ENCODE measurements at regions not wholly inside any gene's neighbourhood (a gene's known extent, or its start where the extent isn't known, plus 50 kb on each side); places are given as distances from the start of the nearest gene placed in this dataset.

DNA sequence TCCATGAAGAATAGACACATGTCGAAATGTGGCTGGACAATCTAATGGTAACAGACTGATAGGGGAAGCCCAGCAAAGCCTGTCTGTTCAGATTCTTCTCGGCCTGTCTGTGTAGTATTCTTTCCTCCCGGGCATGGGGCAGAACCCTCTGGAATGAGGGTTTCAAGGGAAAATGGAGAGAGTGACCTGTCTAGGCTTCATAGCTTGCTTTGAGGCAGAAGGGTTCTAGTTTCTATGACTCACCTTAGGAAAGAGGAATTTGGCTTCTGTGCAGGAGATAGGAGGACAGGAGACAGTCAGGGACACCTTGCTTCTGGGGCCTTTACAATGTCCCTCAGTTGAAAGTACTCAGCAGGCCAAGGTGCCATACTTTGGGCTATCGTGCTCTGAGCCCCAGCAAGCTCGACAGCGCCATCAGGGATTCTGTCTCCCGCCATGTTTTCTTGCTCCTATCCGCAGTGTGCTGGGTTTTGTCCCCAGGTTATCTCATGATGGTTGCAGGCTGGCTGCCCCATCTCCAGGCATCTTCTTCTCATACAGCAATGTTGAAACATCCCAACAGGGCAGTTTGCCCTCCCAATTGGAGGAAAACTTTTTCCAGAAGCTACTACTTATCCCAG lies 74.7 kb upstream of the TLK1 start:
- H4K20me1 ChIP-seq (ENCODE audit: insufficient read depth, low read length), result no peaks in the 10 kb centered on the region
- H3K4me3 ChIP-seq (ENCODE audit: low read length), result no peak overlapping the region
- no peak overlapping the region for H3K9ac ChIP-seq (ENCODE audit: low read length)
- no peaks in the 10 kb centered on the region for H3K79me2 ChIP-seq (ENCODE audit: low read length)
- no peak overlapping the region for H2AFZ ChIP-seq (ENCODE audit: low read length)
- no peak overlapping the region for H3K4me2 ChIP-seq (ENCODE audit: low read depth, low read length)
- no peaks in the 10 kb centered on the region for H3K27me3 ChIP-seq (replicated peaks; ENCODE audit: insufficient read depth, low read length)
- no peaks in the 10 kb centered on the region for H3K36me3 ChIP-seq (replicated peaks; ENCODE audit: insufficient read depth, low read length)
- no peak overlapping the region for H3K27ac ChIP-seq (ENCODE audit: low read length)
- no peak for DNase-seq
- TF ChIP-seq CTCF (IDR thresholded peaks at IDR 0.05; ENCODE audit: low read length), result no peak
- no peak for TF ChIP-seq EZH2 (optimal IDR thresholded peaks at IDR 0.05; ENCODE audit: low read depth, low read length)
- TF ChIP-seq EZH2phosphoT487 (IDR thresholded peaks at IDR 0.05; ENCODE audit: low read length), result no peak
- H3K9me2 ChIP-seq (replicated peaks; ENCODE audit: insufficient read depth, low read length), result no peaks in the 10 kb centered on the region
- no peaks in the 10 kb centered on the region for H3F3A ChIP-seq (ENCODE audit: insufficient read depth, low read length)
- no peaks in the 10 kb centered on the region for H3K4me1 ChIP-seq (ENCODE audit: low read length)
- no peaks in the 10 kb centered on the region for H3K9me3 ChIP-seq (replicated peaks; ENCODE audit: insufficient read depth, low read length)

DNA sequence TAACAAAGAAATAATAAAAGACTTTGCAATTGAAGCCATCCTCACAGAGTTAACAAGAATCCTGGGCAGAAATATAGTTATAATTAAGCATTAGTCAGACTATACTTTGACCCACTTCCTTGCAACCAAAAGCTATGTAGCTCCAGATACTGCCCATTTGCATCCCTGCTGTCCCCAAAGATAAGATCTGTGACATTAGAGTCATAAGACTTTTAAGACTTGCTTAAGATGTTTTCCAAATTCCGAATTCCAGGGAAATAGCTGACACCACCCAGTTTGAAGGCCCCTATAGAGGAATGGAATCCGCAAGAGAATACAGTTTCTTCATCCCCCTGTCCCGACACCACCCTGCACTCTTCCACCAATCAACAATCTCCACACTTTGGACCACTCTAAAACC lies 69.5 kb upstream of the TLK1 start:
- Histone ChIP-seq H3K4me2 (ENCODE audit: low read depth, low read length) (no peak overlapping the region), H4K20me1 (ENCODE audit: insufficient read depth, low read length) (no peaks in the 10 kb centered on the region), H3K27me3 (replicated peaks; ENCODE audit: insufficient read depth, low read length) (no peaks in the 10 kb centered on the region), H3K9me2 (replicated peaks; ENCODE audit: insufficient read depth, low read length) (no peaks in the 10 kb centered on the region), H3K9me3 (replicated peaks; ENCODE audit: insufficient read depth, low read length) (no peaks in the 10 kb centered on the region), H3F3A (ENCODE audit: insufficient read depth, low read length) (no peaks in the 10 kb centered on the region), H3K9ac (ENCODE audit: low read length) (no peak overlapping the region), H3K4me1 (ENCODE audit: low read length) (no peaks in the 10 kb centered on the region), H3K4me3 (ENCODE audit: low read length) (no peak overlapping the region), H3K79me2 (ENCODE audit: low read length) (no peaks in the 10 kb centered on the region), H3K27ac (ENCODE audit: low read length) (no peak overlapping the region), H2AFZ (ENCODE audit: low read length) (no peak overlapping the region), H3K36me3 (replicated peaks; ENCODE audit: insufficient read depth, low read length) (no peaks in the 10 kb centered on the region)
- no peak for DNase-seq
- TF ChIP-seq CTCF (IDR thresholded peaks at IDR 0.05; ENCODE audit: low read length) (no peak), EZH2phosphoT487 (IDR thresholded peaks at IDR 0.05; ENCODE audit: low read length) (no peak)

GRCh38 chr2:171228826-171229225 lies 68.1 kb upstream of the TLK1 start:
- H3K9me3 ChIP-seq (replicated peaks; ENCODE audit: insufficient read depth, low read length), result no peaks in the 10 kb centered on the region
- H3K4me2 ChIP-seq (ENCODE audit: low read depth, low read length), result no peak overlapping the region
- H3K79me2 ChIP-seq (ENCODE audit: low read length), result no peaks in the 10 kb centered on the region
- H3F3A ChIP-seq (ENCODE audit: insufficient read depth, low read length), result no peaks in the 10 kb centered on the region
- no peaks in the 10 kb centered on the region for H3K36me3 ChIP-seq (replicated peaks; ENCODE audit: insufficient read depth, low read length)
- DNase-seq, result no peak
- no peak for TF ChIP-seq CTCF (IDR thresholded peaks at IDR 0.05; ENCODE audit: low read length)
- no peak for TF ChIP-seq EZH2 (optimal IDR thresholded peaks at IDR 0.05; ENCODE audit: low read depth, low read length)
- TF ChIP-seq EZH2phosphoT487 (IDR thresholded peaks at IDR 0.05; ENCODE audit: low read length), result no peak
- no peak overlapping the region for H3K9ac ChIP-seq (ENCODE audit: low read length)
- no peak overlapping the region for H3K4me3 ChIP-seq (ENCODE audit: low read length)
- no peaks in the 10 kb centered on the region for H4K20me1 ChIP-seq (ENCODE audit: insufficient read depth, low read length)
- no peak overlapping the region for H2AFZ ChIP-seq (ENCODE audit: low read length)
- no peaks in the 10 kb centered on the region for H3K27me3 ChIP-seq (replicated peaks; ENCODE audit: insufficient read depth, low read length)
- no peak overlapping the region for H3K27ac ChIP-seq (ENCODE audit: low read length)
- no peaks in the 10 kb centered on the region for H3K4me1 ChIP-seq (ENCODE audit: low read length)
- H3K9me2 ChIP-seq (replicated peaks; ENCODE audit: insufficient read depth, low read length), result 0 out of 2 replicates have a peak, but pooled peaks cover 4% of the 10 kb centered on the region

Measured in MM.1S (cell line).